ENCODE measurements at regions not wholly inside any gene's neighbourhood (a gene's known extent, or its start where the extent isn't known, plus 50 kb on each side); places are given as distances from the start of the nearest gene placed in this dataset.

DNA sequence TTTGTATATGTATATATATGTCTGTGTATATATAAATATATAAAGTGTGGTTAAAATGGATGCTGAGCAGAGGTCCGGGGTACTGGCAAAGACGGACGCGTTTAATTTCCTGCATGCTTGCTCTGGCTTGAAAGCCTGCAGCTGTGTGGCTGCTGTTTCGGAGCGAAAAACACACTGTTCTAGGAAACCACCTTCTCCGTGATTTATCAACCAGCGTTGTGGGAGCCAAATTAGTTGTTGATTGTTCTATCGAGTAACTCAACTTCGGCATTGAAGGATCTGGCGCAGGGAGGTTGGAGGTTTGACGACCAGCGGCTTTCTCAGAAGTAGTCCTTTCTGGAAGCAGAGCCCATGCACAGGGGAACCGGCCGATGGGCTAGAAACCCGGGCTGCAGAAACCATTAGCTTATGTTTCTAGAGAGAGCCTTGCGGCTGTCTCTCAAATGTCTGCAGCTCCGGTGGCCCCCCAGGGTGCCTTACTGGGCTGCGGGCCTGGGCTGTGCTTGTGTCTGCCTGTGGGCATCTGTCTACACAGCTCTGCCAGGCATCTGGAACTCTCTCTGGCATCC is 81.8 kb downstream of the EDN3 start:
- H3K9ac ChIP-seq (replicated peaks; ENCODE audit: extremely low read depth, insufficient read depth, low read length) = no peak overlapping the region
- no peaks in the 10 kb centered on the region for H3K4me1 ChIP-seq (ENCODE audit: control insufficient read depth, extremely low read depth, insufficient read depth, low read length)
- H3K36me3 ChIP-seq (ENCODE audit: control insufficient read depth in 2 of 2, extremely low read depth in 1 of 2, insufficient read depth in 2 of 2, low read length in 2 of 2) = no peaks in the 10 kb centered on the region
- H3K9me3 ChIP-seq (replicated peaks; ENCODE audit: control insufficient read depth, insufficient read depth, low read length) = no peaks in the 10 kb centered on the region
- H3K4me3 ChIP-seq (replicated peaks in 1 of 3; ENCODE audit: insufficient read depth in 1 of 3, low read depth in 1 of 3, low read length in 3 of 3) = no peak overlapping the region
- no peaks in the 10 kb centered on the region for H3K27me3 ChIP-seq (ENCODE audit: control insufficient read depth in 2 of 2, insufficient read depth in 2 of 2, low read length in 2 of 2)
- TF ChIP-seq, protein P1, sequence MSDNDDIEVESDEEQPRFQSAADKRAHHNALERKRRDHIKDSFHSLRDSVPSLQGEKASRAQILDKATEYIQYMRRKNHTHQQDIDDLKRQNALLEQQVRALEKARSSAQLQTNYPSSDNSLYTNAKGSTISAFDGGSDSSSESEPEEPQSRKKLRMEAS (IDR thresholded peaks at IDR 0.05; ENCODE audit: insufficient read depth, insufficient read length) = no peak
- TF ChIP-seq POLR2A (IDR thresholded peaks at IDR 0.05; ENCODE audit: low read depth, low read length) (no peak), POLR2AphosphoS5 (IDR thresholded peaks at IDR 0.05; ENCODE audit: insufficient read depth, low read depth, low read length) (no peak), EZH2 (IDR thresholded peaks at IDR 0.05; ENCODE audit: borderline replicate concordance, low read depth, low read length, severe bottlenecking) (no peak), FOS (IDR thresholded peaks at IDR 0.05; ENCODE audit: borderline replicate concordance, insufficient read depth, low read length) (no peak), MYC (IDR thresholded peaks at IDR 0.05; ENCODE audit: low read depth, low read length) (no peak), GATA2 (IDR thresholded peaks at IDR 0.05; ENCODE audit: insufficient read depth, insufficient read length, low read depth, low read length) (no peak), JUN (IDR thresholded peaks at IDR 0.05; ENCODE audit: borderline replicate concordance, insufficient read depth, insufficient read length, low read depth) (no peak)
- TF ChIP-seq, protein P2, sequence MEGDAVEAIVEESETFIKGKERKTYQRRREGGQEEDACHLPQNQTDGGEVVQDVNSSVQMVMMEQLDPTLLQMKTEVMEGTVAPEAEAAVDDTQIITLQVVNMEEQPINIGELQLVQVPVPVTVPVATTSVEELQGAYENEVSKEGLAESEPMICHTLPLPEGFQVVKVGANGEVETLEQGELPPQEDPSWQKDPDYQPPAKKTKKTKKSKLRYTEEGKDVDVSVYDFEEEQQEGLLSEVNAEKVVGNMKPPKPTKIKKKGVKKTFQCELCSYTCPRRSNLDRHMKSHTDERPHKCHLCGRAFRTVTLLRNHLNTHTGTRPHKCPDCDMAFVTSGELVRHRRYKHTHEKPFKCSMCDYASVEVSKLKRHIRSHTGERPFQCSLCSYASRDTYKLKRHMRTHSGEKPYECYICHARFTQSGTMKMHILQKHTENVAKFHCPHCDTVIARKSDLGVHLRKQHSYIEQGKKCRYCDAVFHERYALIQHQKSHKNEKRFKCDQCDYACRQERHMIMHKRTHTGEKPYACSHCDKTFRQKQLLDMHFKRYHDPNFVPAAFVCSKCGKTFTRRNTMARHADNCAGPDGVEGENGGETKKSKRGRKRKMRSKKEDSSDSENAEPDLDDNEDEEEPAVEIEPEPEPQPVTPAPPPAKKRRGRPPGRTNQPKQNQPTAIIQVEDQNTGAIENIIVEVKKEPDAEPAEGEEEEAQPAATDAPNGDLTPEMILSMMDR (IDR thresholded peaks at IDR 0.05; ENCODE audit: extremely low read depth in 1 of 2, insufficient read depth in 1 of 2, low read depth in 1 of 2, low read length in 2 of 2) = no peak
- POLR2A ChIA-PET = no interaction called here
- H3K79me2 ChIP-seq (ENCODE audit: control insufficient read depth, insufficient read depth, low read length) = no peaks in the 10 kb centered on the region
- H3K9me1 ChIP-seq (replicated peaks; ENCODE audit: control insufficient read depth, extremely low read depth, insufficient read depth, low read length) = no peaks in the 10 kb centered on the region
- H3K27ac ChIP-seq (ENCODE audit: insufficient read depth, low read depth, low read length) = no peak overlapping the region
- BruUV-seq (replicated peaks) = no TSS peak
- dilution Hi-C loops (cut with MboI; ENCODE audit: extremely low pct_ligation_motif_present, low sequenced_read_pairs) (no loop called here), intact Hi-C loops (cut with micrococcal nuclease) (no loop called here)
- no peak overlapping the region for H3K4me2 ChIP-seq (ENCODE audit: insufficient read depth, low read length)
- H4K20me1 ChIP-seq (replicated peaks; ENCODE audit: control insufficient read depth, extremely low read depth, insufficient read depth, low read length) = no peaks in the 10 kb centered on the region
- H2AFZ ChIP-seq (ENCODE audit: low read depth, low read length) = no peak overlapping the region
- FAIRE-seq (no peak), DNase-seq (ENCODE audit: low read depth, low spot score) (no peak)
- CTCF ChIA-PET = no interaction called here

All from endothelial cell of umbilical vein (primary cell).